Glomerular visceral epithelial cell (primary cell): ENCODE measurements at regions not wholly inside any gene's neighbourhood (a gene's known extent, or its start where the extent isn't known, plus 50 kb on each side); places are given as distances from the start of the nearest gene placed in this dataset.
"Not testable (repeated sequence)": the region's sequence is repeated elsewhere in the genome, so short reads cannot be mapped to it uniquely, and the experiment has no call there.

Experiments used
- DNase-seq: peaks from one replicate; pipeline ENCODE4 v3.0.0-alpha.2; 2016; ENCODE audit errors: extremely low spot score

DNA sequence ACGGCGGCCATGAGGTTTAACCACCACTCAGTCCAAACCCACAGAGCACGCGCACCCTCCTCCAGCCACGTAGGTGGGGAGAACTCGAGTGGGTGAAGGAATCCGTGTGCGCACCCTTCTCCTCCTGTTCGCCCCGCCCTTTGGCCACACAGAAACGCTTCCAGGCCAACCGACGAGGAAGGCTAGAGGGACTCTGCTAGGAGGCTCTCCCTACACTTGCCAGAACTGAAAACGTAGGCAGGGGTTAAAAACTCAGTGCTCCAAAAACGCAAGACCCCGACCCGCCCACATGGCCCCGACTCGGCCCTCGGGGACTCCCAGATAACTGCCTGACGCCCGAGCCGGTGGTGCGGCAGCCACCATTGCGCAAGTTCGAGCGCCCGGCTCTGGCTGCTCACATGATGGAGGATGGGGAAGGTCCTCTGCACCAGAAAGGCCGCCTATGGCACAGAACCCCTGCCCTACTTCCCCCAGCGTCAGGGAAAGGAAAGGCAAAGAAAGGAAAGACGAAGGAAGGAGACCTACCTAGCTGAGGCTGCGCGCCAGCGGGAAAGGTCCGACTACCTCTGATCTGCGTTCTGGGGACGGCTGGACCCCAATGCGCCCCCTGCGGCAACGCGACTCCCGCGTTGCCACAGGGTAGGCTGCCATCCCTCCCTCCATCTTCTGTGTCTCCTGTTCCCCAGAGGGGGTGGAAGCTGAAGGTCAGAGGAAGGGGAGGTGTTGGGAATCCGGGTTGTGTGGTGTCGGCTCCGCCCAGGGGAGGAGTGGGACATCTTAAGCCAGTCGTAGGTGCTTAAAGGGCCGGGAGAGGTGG is 201.9 kb upstream of the AGTR2 start:
- peak; percentile 60 for DNase-seq

DNA sequence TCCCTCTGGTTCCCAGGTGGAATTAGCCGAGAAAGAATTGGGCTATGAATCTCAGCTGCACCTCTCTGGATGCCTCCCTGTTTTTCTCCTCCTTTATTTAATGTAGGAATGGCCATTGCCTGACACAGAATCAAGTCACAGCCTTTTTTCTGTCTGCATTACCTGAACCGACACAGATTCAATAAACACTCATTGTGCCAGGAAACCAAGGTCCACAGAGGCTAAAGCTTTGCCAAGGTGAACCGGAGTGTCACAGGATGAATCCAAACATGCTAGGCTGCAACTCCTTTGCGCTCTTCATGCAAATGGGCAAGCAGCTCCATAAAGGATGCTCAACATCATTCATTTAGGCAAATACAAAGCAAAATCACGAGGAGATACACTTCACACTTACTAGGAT is 199.8 kb upstream of the AGTR2 start:
- DNase-seq: no peak

DNA sequence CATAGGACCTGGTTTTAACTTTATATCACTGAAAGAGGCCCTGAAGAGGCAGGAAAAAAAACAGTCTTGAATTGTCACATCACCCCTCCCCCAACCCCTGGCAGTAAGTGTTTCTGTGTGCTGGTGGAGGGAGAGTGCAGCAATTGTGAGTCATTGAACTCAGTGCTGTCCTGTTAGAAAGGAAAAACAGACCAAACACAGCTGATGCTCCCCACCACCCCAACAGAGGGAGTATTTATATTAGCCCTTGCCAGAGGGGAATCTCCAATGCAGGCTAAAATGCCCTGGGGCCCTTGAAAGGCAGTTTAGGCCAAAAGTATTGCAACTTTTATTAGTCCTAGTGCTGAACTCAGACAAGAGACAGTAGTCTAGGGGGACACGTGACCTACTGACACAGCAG is 197.8 kb upstream of the AGTR2 start:
- DNase-seq: no peak

GRCh38 chrX:115978068-115978467 is 192.5 kb upstream of the AGTR2 start:
- DNase-seq: no peak

GRCh38 chrX:115983148-115983547 is 187.4 kb upstream of the AGTR2 start:
- not testable (repeated sequence) for DNase-seq

GRCh38 chrX:115987464-115987863 is 183.1 kb upstream of the AGTR2 start:
- DNase-seq: not testable (repeated sequence)

DNA sequence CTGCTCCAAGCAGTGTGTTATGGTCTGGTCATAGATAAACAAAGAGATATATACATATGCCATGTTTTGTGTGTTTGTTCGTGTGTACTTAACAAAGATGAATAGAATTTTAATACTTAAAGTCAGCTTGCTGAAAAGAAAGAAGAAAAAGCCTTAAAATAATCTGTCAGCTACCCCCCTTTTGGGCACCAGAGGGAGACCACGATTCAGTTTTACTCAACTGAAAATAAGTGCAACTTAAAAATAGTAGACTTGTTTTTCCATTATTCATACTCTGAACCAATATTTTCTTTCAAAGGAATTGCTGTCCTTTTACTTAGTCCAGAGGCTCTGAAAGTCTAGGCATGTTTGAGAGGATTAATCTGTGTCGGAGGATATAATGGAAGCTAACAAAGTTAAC is 181.7 kb upstream of the AGTR2 start:
- DNase-seq: no peak

DNA sequence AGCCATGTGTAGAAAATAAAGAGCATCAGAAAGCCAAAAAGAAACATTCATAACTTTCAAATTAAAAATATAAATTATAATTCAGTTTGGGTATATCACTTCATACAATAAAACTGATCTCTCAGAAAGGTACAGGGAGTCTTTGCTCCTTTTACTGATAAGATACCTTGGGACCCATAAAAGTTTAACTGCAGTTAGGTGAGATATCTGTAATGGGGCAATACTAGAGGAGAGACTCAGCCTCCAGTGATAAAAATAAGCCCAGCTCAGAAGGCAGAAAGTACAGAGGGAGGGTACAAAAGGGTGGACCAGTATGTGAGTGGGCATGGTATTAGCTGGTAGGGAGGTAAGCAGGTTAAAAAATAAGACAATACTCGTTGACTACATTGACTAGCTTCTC is 180.9 kb upstream of the AGTR2 start:
- DNase-seq: no peak

DNA sequence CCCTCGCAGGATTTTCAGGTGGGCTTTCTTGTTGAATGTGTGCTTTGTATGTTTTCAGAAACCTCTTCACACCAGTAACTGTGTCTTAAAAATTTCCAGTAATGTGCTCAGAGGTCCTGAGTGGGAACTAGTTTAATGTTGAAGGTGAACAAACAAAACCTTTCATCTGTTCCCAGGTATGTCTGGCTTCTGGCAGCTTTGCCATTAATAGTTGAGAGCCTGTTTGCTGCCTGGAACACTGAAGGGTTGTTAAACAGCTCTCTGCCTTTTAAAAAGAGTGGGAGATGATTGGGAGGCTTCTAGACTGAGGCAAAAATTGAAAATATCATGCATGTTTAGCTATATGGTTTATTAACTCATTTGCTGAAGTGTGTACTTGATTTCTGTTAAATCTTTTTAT is 161.2 kb upstream of the AGTR2 start:
- DNase-seq: no peak

DNA sequence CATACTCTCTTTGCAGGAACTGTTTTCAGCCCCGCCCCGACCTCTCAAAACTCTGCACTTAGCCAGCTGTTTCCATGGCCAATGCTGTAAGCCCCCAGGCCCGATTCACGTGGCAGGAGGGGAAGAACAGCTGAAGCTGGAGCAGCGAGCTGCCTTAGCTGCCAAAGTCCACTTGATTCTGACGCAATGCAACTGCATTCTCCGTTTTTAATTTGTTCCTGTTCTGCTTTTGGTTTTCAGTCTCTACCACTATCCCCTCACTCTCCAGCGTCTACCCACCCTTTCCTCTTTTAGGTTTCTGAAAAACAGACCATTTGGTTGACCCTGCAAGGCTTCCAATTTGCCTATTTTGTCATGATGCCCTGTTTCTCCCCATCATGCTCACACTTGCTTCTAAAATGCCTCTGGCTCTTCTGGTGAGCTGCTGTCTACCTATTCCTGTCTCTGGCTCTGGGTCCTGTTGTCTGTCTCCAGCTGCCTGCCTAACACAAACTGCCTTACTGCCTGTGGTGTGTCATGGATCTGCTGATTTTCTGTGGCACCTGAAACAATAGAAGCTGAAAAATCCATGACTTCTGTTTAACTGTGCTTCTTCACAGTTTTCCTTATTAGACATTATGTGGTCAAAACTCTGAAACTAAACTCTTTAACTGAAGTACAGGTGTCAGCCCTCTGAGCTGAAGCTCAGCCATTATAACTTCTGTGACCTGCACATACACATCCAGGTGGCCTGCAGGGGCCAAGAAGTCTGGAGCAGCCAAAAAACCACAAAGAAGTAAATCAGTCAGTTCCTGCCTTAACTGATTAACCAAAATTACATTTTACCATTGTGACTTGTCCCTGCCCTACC is 160.5 kb upstream of the AGTR2 start:
- no peak for DNase-seq

- no peak for DNase-seq
Measured at GRCh38 chrX:116010939-116011338, 159.6 kb upstream of the AGTR2 start.

- no peak for DNase-seq
Measured at GRCh38 chrX:116031331-116031730, 139.2 kb upstream of the AGTR2 start.
